Epithelial cell of proximal tubule (primary cell): ENCODE measurements at regions not wholly inside any gene's neighbourhood (a gene's known extent, or its start where the extent isn't known, plus 50 kb on each side); places are given as distances from the start of the nearest gene placed in this dataset.

Experiments used
- DNase-seq: peaks from one replicate; pipeline ENCODE4 v3.0.0-alpha.2; 2011; ENCODE audit warnings: low read depth
- H3K4me3 ChIP-seq: 2 replicates; pipeline ENCODE4 v1.5.1; 2011; ENCODE audit warnings: low read depth, mild to moderate bottlenecking, low read length
- CTCF ChIP-seq: conservative IDR thresholded peaks from 2 replicates; pipeline ENCODE4 v1.5.1; 2012; ENCODE audit warnings: low read depth, mild to moderate bottlenecking, low read length

DNA sequence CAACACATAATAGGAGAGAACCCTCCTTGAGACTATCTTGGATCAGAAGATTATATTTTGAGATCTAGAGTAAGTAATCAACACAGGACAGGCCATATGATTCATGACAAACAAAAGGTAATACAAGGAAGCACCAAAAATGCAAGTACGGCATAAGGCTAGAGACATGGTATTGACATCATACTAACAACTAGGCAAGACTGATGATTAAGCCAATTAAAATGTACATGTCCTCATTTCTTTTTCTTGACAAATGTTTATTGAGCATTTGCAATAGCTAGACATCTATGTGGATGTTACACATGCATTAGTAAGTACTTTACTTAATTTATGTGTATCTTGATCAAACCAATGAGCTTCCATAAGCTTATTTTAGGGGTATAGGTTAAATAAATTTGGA lies 695.7 kb upstream of the GALNTL6 start:
- DNase-seq, result no peak
- TF ChIP-seq CTCF, result no peak
- no peak overlapping the region for H3K4me3 ChIP-seq

GRCh38 chr4:171101845-171102244 lies 711.4 kb upstream of the GALNTL6 start:
- no peak overlapping the region for H3K4me3 ChIP-seq
- TF ChIP-seq CTCF, result no peak
- no peak for DNase-seq

GRCh38 chr4:171087089-171087488 lies 726.1 kb upstream of the GALNTL6 start:
- no peak overlapping the region for H3K4me3 ChIP-seq
- DNase-seq, result no peak
- no peak for TF ChIP-seq CTCF

DNA sequence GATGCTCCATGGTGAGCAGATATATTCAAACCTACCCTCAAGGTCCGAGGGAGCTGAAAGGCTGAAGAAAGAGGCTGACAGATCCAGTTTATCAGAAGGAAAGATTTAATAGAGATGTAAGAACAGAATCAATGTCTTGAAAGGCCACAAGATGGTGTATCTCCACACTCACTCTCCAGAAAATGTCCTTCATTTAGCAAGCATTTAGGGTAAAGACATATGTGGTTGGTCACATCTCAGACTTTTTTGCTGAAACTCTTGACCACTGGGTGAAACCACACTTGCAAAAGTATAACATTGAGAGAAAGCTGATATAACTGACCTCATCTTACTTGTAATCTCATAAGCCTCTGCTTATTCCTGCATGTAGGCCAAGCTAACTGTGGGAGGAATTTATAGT lies 745.8 kb upstream of the GALNTL6 start:
- H3K4me3 ChIP-seq, result no peak overlapping the region
- peak; percentile 36 for TF ChIP-seq CTCF
- no peak for DNase-seq

- TF ChIP-seq CTCF, result no peak
- DNase-seq, result no peak
- no peak overlapping the region for H3K4me3 ChIP-seq
Observed at GRCh38 chr4:171049380-171049779, 763.8 kb upstream of the GALNTL6 start.

GRCh38 chr4:171042989-171043524 lies 770.1 kb upstream of the GALNTL6 start:
- no peak for TF ChIP-seq CTCF
- DNase-seq, result no peak

GRCh38 chr4:171035909-171036308 lies 777.3 kb upstream of the GALNTL6 start:
- H3K4me3 ChIP-seq, result no peak overlapping the region
- no peak for TF ChIP-seq CTCF
- DNase-seq, result no peak

More at GRCh38 chr4:171042989-171043524, 770.1 kb upstream of the GALNTL6 start:
- no peak overlapping the region for H3K4me3 ChIP-seq
